ENCODE measurements at regions not wholly inside any gene's neighbourhood (a gene's known extent, or its start where the extent isn't known, plus 50 kb on each side); places are given as distances from the start of the nearest gene placed in this dataset.

- TF ChIP-seq ZBTB33 (IDR thresholded peaks at IDR 0.05) = no peak
- no peak for TF ChIP-seq RXRA (IDR thresholded peaks at IDR 0.05)
- TF ChIP-seq YY1 (IDR thresholded peaks at IDR 0.05) = no peak
- no peak for TF ChIP-seq RAD21 (IDR thresholded peaks at IDR 0.05)
Measured at GRCh38 chr7:113373863-113374262, 255.5 kb upstream of the SMIM30 start (continued).

- Histone ChIP-seq H3K27ac (ENCODE audit: low read depth in 1 of 2, low read length in 2 of 2) (no peak overlapping the region), H3K4me1 (ENCODE audit: control insufficient read depth in 4 of 4, insufficient read depth in 4 of 4, low read length in 3 of 4) (no peaks in the 10 kb centered on the region), H3K9me3 (ENCODE audit: control insufficient read depth in 4 of 4, low read length in 3 of 4) (peaks cover 0 to 3% (median 0%) of the 10 kb centered on the region in 4 donors), H3K4me3 (ENCODE audit: low read depth in 1 of 3, low read length in 3 of 3) (no peak overlapping the region), H3K36me3 (ENCODE audit: control insufficient read depth in 4 of 4, insufficient read depth in 3 of 4, low read depth in 1 of 4, low read length in 3 of 4) (no peaks in the 10 kb centered on the region), H3K27me3 (ENCODE audit: control insufficient read depth in 4 of 4, insufficient read depth in 4 of 4, low read length in 3 of 4) (peaks cover 0 to 4% (median 0%) of the 10 kb centered on the region in 4 donors), H3K9ac (ENCODE audit: low read depth in 1 of 2, low read length in 2 of 2) (no peak overlapping the region)
- no peak for TF ChIP-seq REST (IDR thresholded peaks at IDR 0.05)
- TF ChIP-seq RAD21 (IDR thresholded peaks at IDR 0.05) = no peak
- TF ChIP-seq RXRA (IDR thresholded peaks at IDR 0.05) = no peak
- TF ChIP-seq HNF4G (IDR thresholded peaks at IDR 0.05) = no peak
- TF ChIP-seq HNF4A (conservative IDR thresholded peaks at IDR 0.05) = no peak
- no peak for TF ChIP-seq ATF3 (IDR thresholded peaks at IDR 0.05)
- TF ChIP-seq SP1 (IDR thresholded peaks at IDR 0.05) = no peak
- no peak for TF ChIP-seq CTCF (IDR thresholded peaks at IDR 0.05; ENCODE audit: low read depth, low read length, missing input control)
- TF ChIP-seq YY1 (IDR thresholded peaks at IDR 0.05) = no peak
- TF ChIP-seq GABPA (IDR thresholded peaks at IDR 0.05 in 1 of 2, conservative IDR thresholded peaks at IDR 0.05 in 1 of 2) = no peak
- TF ChIP-seq FOXA1 (IDR thresholded peaks at IDR 0.05) = no peak
- TF ChIP-seq JUND (IDR thresholded peaks at IDR 0.05) = no peak
- TF ChIP-seq TAF1 (conservative IDR thresholded peaks at IDR 0.05) = no peak
- TF ChIP-seq FOXA2 (IDR thresholded peaks at IDR 0.05) = no peak
- DNase-seq (ENCODE audit: low spot score) = no peak
- 76% methylated on average over 4 of the region's 4 CpGs for WGBS
Measured at GRCh38 chr7:113371416-113372043, 253.2 kb upstream of the SMIM30 start.

Data from liver (tissue), 8 donors.